ENCODE measurements at regions not wholly inside any gene's neighbourhood (a gene's known extent, or its start where the extent isn't known, plus 50 kb on each side); places are given as distances from the start of the nearest gene placed in this dataset.

- TF ChIP-seq SIX5 (IDR thresholded peaks at IDR 0.05; ENCODE audit: low read depth, low read length) (no peak), E2F6 (IDR thresholded peaks at IDR 0.05) (no peak), TAF7 (optimal IDR thresholded peaks at IDR 0.05; ENCODE audit: borderline replicate concordance, low read depth, low read length) (no peak), EZH2 (IDR thresholded peaks at IDR 0.05; ENCODE audit: low read depth, low read length, severe bottlenecking) (no peak)
Observed at GRCh38 chr15:39498629-39499028, 82.2 kb upstream of the THBS1 start (continued).
